ENCODE measurements at regions not wholly inside any gene's neighbourhood (a gene's known extent, or its start where the extent isn't known, plus 50 kb on each side); places are given as distances from the start of the nearest gene placed in this dataset.
"Not testable (repeated sequence)": the region's sequence is repeated elsewhere in the genome, so short reads cannot be mapped to it uniquely, and the experiment has no call there.

GRCh38 chr1:83213648-83214047, 785.3 kb downstream of the TTLL7 start:
- H3K36me3 ChIP-seq (ENCODE audit: insufficient read depth, low read length); POLR2A ChIA-PET; H3K4me1 ChIP-seq (ENCODE audit: insufficient read depth, low read length); H3K27ac Mint-ChIP-seq; DNase-seq; H3K27ac ChIP-seq (ENCODE audit: low read depth in 1 of 2, low read length in 2 of 2); H3K27me3 Mint-ChIP-seq; H3K9me3 ChIP-seq (ENCODE audit: control insufficient read depth in 1 of 2, insufficient read depth in 1 of 2, low read length in 2 of 2); intact Hi-C loops (cut with DNase I, micrococcal nuclease); H3K27me3 ChIP-seq (ENCODE audit: control insufficient read depth in 1 of 2, insufficient read depth in 2 of 2, low read length in 2 of 2); CTCF ChIA-PET; H3K4me1 Mint-ChIP-seq (ENCODE audit: low read depth); H3K9me3 Mint-ChIP-seq; H3K4me3 ChIP-seq (ENCODE audit: low read length); H3K4me3 Mint-ChIP-seq; ATAC-seq (ENCODE audit: poor library complexity); H3K36me3 Mint-ChIP-seq (ENCODE audit: low read depth): not testable (repeated sequence)

- POLR2A ChIA-PET, CTCF ChIA-PET: not testable (repeated sequence)
These were observed 786.9 kb downstream of the TTLL7 start for GRCh38 chr1:83212033-83212432.

GRCh38 chr1:83208540-83208939, 790.4 kb downstream of the TTLL7 start:
- H3K27ac Mint-ChIP-seq; H3K36me3 Mint-ChIP-seq (ENCODE audit: low read depth); H3K4me1 ChIP-seq (ENCODE audit: insufficient read depth, low read length); DNase-seq; H3K27ac ChIP-seq (ENCODE audit: low read depth in 1 of 2, low read length in 2 of 2); H3K27me3 ChIP-seq (ENCODE audit: control insufficient read depth in 1 of 2, insufficient read depth in 2 of 2, low read length in 2 of 2); ATAC-seq (ENCODE audit: poor library complexity); H3K9me3 ChIP-seq (ENCODE audit: control insufficient read depth in 1 of 2, insufficient read depth in 1 of 2, low read length in 2 of 2); POLR2A ChIA-PET; H3K4me1 Mint-ChIP-seq (ENCODE audit: low read depth); CTCF ChIA-PET; H3K27me3 Mint-ChIP-seq; H3K9me3 Mint-ChIP-seq; H3K4me3 Mint-ChIP-seq; intact Hi-C loops (cut with DNase I, micrococcal nuclease); H3K4me3 ChIP-seq (ENCODE audit: low read length); H3K36me3 ChIP-seq (ENCODE audit: insufficient read depth, low read length): not testable (repeated sequence)

More at GRCh38 chr1:83212033-83212432, 786.9 kb downstream of the TTLL7 start:
- H3K9me3 Mint-ChIP-seq; H3K4me3 ChIP-seq (ENCODE audit: low read length); H3K27me3 ChIP-seq (ENCODE audit: control insufficient read depth in 1 of 2, insufficient read depth in 2 of 2, low read length in 2 of 2); H3K27ac Mint-ChIP-seq; intact Hi-C loops (cut with DNase I, micrococcal nuclease); H3K27ac ChIP-seq (ENCODE audit: low read depth in 1 of 2, low read length in 2 of 2); H3K4me3 Mint-ChIP-seq; H3K4me1 Mint-ChIP-seq (ENCODE audit: low read depth); H3K9me3 ChIP-seq (ENCODE audit: control insufficient read depth in 1 of 2, insufficient read depth in 1 of 2, low read length in 2 of 2); H3K4me1 ChIP-seq (ENCODE audit: insufficient read depth, low read length); H3K27me3 Mint-ChIP-seq; DNase-seq; H3K36me3 Mint-ChIP-seq (ENCODE audit: low read depth); H3K36me3 ChIP-seq (ENCODE audit: insufficient read depth, low read length); ATAC-seq (ENCODE audit: poor library complexity): not testable (repeated sequence)

- intact Hi-C loops (cut with DNase I, micrococcal nuclease); H3K4me1 Mint-ChIP-seq (ENCODE audit: low read depth); H3K27ac Mint-ChIP-seq; ATAC-seq (ENCODE audit: poor library complexity); H3K4me3 Mint-ChIP-seq; H3K27me3 ChIP-seq (ENCODE audit: control insufficient read depth in 1 of 2, insufficient read depth in 2 of 2, low read length in 2 of 2); H3K9me3 Mint-ChIP-seq; H3K9me3 ChIP-seq (ENCODE audit: control insufficient read depth in 1 of 2, insufficient read depth in 1 of 2, low read length in 2 of 2); CTCF ChIA-PET; H3K27me3 Mint-ChIP-seq; H3K4me3 ChIP-seq (ENCODE audit: low read length); H3K27ac ChIP-seq (ENCODE audit: low read depth in 1 of 2, low read length in 2 of 2); H3K36me3 Mint-ChIP-seq (ENCODE audit: low read depth); DNase-seq; H3K36me3 ChIP-seq (ENCODE audit: insufficient read depth, low read length); H3K4me1 ChIP-seq (ENCODE audit: insufficient read depth, low read length); POLR2A ChIA-PET: not testable (repeated sequence)
These were observed 804.3 kb downstream of the TTLL7 start for GRCh38 chr1:83194610-83195009.

- H3K9me3 Mint-ChIP-seq; H3K36me3 Mint-ChIP-seq (ENCODE audit: low read depth); H3K4me3 ChIP-seq (ENCODE audit: low read length); H3K27me3 ChIP-seq (ENCODE audit: control insufficient read depth in 1 of 2, insufficient read depth in 2 of 2, low read length in 2 of 2); intact Hi-C loops (cut with DNase I, micrococcal nuclease); ATAC-seq (ENCODE audit: poor library complexity); DNase-seq; H3K27ac Mint-ChIP-seq; H3K4me1 ChIP-seq (ENCODE audit: insufficient read depth, low read length); H3K27me3 Mint-ChIP-seq; CTCF ChIA-PET; H3K9me3 ChIP-seq (ENCODE audit: control insufficient read depth in 1 of 2, insufficient read depth in 1 of 2, low read length in 2 of 2); H3K4me1 Mint-ChIP-seq (ENCODE audit: low read depth); H3K27ac ChIP-seq (ENCODE audit: low read depth in 1 of 2, low read length in 2 of 2); POLR2A ChIA-PET; H3K36me3 ChIP-seq (ENCODE audit: insufficient read depth, low read length); H3K4me3 Mint-ChIP-seq: not testable (repeated sequence)
These were observed 816.8 kb downstream of the TTLL7 start for GRCh38 chr1:83182033-83182728.

- intact Hi-C loops (cut with DNase I, micrococcal nuclease); H3K9me3 ChIP-seq (ENCODE audit: control insufficient read depth in 1 of 2, insufficient read depth in 1 of 2, low read length in 2 of 2); H3K4me1 Mint-ChIP-seq (ENCODE audit: low read depth); H3K4me1 ChIP-seq (ENCODE audit: insufficient read depth, low read length); H3K27me3 ChIP-seq (ENCODE audit: control insufficient read depth in 1 of 2, insufficient read depth in 2 of 2, low read length in 2 of 2); H3K27ac ChIP-seq (ENCODE audit: low read depth in 1 of 2, low read length in 2 of 2); DNase-seq; H3K4me3 Mint-ChIP-seq; H3K36me3 Mint-ChIP-seq (ENCODE audit: low read depth); H3K36me3 ChIP-seq (ENCODE audit: insufficient read depth, low read length); H3K27me3 Mint-ChIP-seq; H3K27ac Mint-ChIP-seq; H3K9me3 Mint-ChIP-seq; CTCF ChIA-PET; ATAC-seq (ENCODE audit: poor library complexity); POLR2A ChIA-PET; H3K4me3 ChIP-seq (ENCODE audit: low read length): not testable (repeated sequence)
These were observed 818.3 kb downstream of the TTLL7 start for GRCh38 chr1:83180621-83181020.

- H3K27ac ChIP-seq (ENCODE audit: low read depth in 1 of 2, low read length in 2 of 2); H3K36me3 Mint-ChIP-seq (ENCODE audit: low read depth); H3K9me3 ChIP-seq (ENCODE audit: control insufficient read depth in 1 of 2, insufficient read depth in 1 of 2, low read length in 2 of 2); intact Hi-C loops (cut with DNase I, micrococcal nuclease); H3K27me3 Mint-ChIP-seq; H3K4me1 Mint-ChIP-seq (ENCODE audit: low read depth); DNase-seq; H3K27me3 ChIP-seq (ENCODE audit: control insufficient read depth in 1 of 2, insufficient read depth in 2 of 2, low read length in 2 of 2); ATAC-seq (ENCODE audit: poor library complexity); H3K9me3 Mint-ChIP-seq; H3K4me1 ChIP-seq (ENCODE audit: insufficient read depth, low read length); H3K36me3 ChIP-seq (ENCODE audit: insufficient read depth, low read length); CTCF ChIA-PET; H3K27ac Mint-ChIP-seq; H3K4me3 ChIP-seq (ENCODE audit: low read length); POLR2A ChIA-PET; H3K4me3 Mint-ChIP-seq: not testable (repeated sequence)
These were observed 831.3 kb downstream of the TTLL7 start for GRCh38 chr1:83167634-83168033.
